Lower leg skin (tissue), 3 donors: ENCODE measurements at regions not wholly inside any gene's neighbourhood (a gene's known extent, or its start where the extent isn't known, plus 50 kb on each side); places are given as distances from the start of the nearest gene placed in this dataset.
"Not testable (repeated sequence)": the region's sequence is repeated elsewhere in the genome, so short reads cannot be mapped to it uniquely, and the experiment has no call there.

Experiments
- CTCF ChIP-seq, 3 donors: fragments of 450-650 bp; IDR thresholded peaks; one replicate each; pipeline ENCODE4 v1.5.1; 2016; ENCODE audit warnings: antibody characterized with exemption in 3 of 3, mild to moderate bottlenecking in 3 of 3, moderate library complexity in 2 of 3
- POLR2A ChIP-seq, 2 donors: fragments of 450-650 bp; IDR thresholded peaks; one replicate each; pipeline ENCODE4 v1.6.1; 2016 to 2017; ENCODE audit warnings: antibody characterized with exemption in 2 of 2, mild to moderate bottlenecking in 1 of 2, moderate library complexity in 1 of 2

- not testable (repeated sequence) for TF ChIP-seq CTCF, POLR2A (IDR thresholded peaks at IDR 0.05)
Measured at GRCh38 chr9:66759825-66760492, 140.6 kb upstream of the ZNF658 start.
